Endothelial cell of umbilical vein (primary cell): ENCODE measurements at regions not wholly inside any gene's neighbourhood (a gene's known extent, or its start where the extent isn't known, plus 50 kb on each side); places are given as distances from the start of the nearest gene placed in this dataset.

Experiments
- BruUV-seq: library from RNA; stranded (reverse); fragments of 400-500 nt; replicated peaks from 2 replicates; lab custom pipeline; 2021; lab: Mats Ljungman, UMichigan
- CTCF ChIA-PET: fragments of 300-600, 350-600 bp; sonication (Branson Sonifier 250); formaldehyde crosslinking; loops from one replicate; lab custom pipeline; 2021; ENCODE audit warnings: antibody characterized with exemption, inconsistent platforms; lab: Charles Lee
- POLR2A ChIA-PET: fragments of 300-600, 350-600 bp; sonication (Branson Sonifier 250); formaldehyde crosslinking; loops from one replicate; lab custom pipeline; 2021; ENCODE audit warnings: antibody characterized with exemption, inconsistent platforms; lab: Charles Lee
- DNase-seq: peaks from one replicate; pipeline ENCODE4 v3.0.0-alpha.2; 2011; ENCODE audit warnings: low read depth, low spot score
- FAIRE-seq: peaks from 2 replicates; lab custom pipeline; 2011; peaks lifted over from hg19 to GRCh38; lab: Jason Lieb, UNC
- H2AFZ ChIP-seq: 2 replicates; pipeline ENCODE4 v1.6.0; 2012; ENCODE audit warnings: low read depth, low read length, control low read depth, inconsistent platforms
- H3K27ac ChIP-seq: 2 replicates; pipeline ENCODE4 v1.5.1; 2011; ENCODE audit warnings: low read depth, mild to moderate bottlenecking, control low read depth, low read length, moderate library complexity; ENCODE audit not compliant: insufficient read depth
- H3K27me3 ChIP-seq, 2 experiments: 2 replicates each; pipeline versions ENCODE4 v1.6.0 to v1.6.1; 2011; ENCODE audit warnings: low read length in 2 of 2, mixed read lengths in 1 of 2; ENCODE audit not compliant: control insufficient read depth in 2 of 2, insufficient read depth in 2 of 2
- H3K36me3 ChIP-seq, 2 experiments: 2 replicates in 1 of 2; 3 replicates in 1 of 2; pipeline ENCODE4 v1.5.1; 2011; ENCODE audit warnings: low read length in 2 of 2, mild to moderate bottlenecking in 1 of 2, moderate library complexity in 1 of 2; ENCODE audit not compliant: control insufficient read depth in 2 of 2, insufficient read depth in 2 of 2; ENCODE audit errors: extremely low read depth in 1 of 2
- H3K4me1 ChIP-seq: 3 replicates; pipeline ENCODE4 v1.5.1; 2011; ENCODE audit warnings: mild to moderate bottlenecking, low read length; ENCODE audit not compliant: control insufficient read depth, insufficient read depth; ENCODE audit errors: extremely low read depth
- H3K4me2 ChIP-seq: 2 replicates; pipeline ENCODE4 v1.6.1; 2011; ENCODE audit warnings: low read length, control low read depth, mixed read lengths; ENCODE audit not compliant: insufficient read depth
- H3K4me3 ChIP-seq, 3 experiments: fragments of 200-600 bp in 1 of 3; sonication (generic), shearing (Covaris generic) in 1 of 3; replicated peaks in 1 of 3; 2 replicates each; pipeline ENCODE4 v1.5.1; 2011 to 2016; ENCODE audit warnings: control low read depth in 3 of 3, low read length in 3 of 3, mild to moderate bottlenecking in 2 of 3, inconsistent platforms in 1 of 3, low read depth in 1 of 3, moderate library complexity in 1 of 3; ENCODE audit not compliant: insufficient read depth in 1 of 3
- H3K79me2 ChIP-seq: 2 replicates; pipeline ENCODE4 v1.6.0; 2012; ENCODE audit warnings: low read length, inconsistent platforms; ENCODE audit not compliant: control insufficient read depth, insufficient read depth
- H3K9ac ChIP-seq: replicated peaks from 2 replicates; pipeline ENCODE3; 2011; ENCODE audit warnings: low read length, control low read depth; ENCODE audit not compliant: insufficient read depth; ENCODE audit errors: extremely low read depth
- H3K9me1 ChIP-seq: replicated peaks from 3 replicates; pipeline ENCODE4 v1.6.0; 2011; ENCODE audit warnings: mild to moderate bottlenecking, low read length; ENCODE audit not compliant: control insufficient read depth, insufficient read depth; ENCODE audit errors: extremely low read depth
- H3K9me3 ChIP-seq: replicated peaks from 2 replicates; pipeline ENCODE4 v1.5.1; 2012; ENCODE audit warnings: low read length, inconsistent platforms; ENCODE audit not compliant: control insufficient read depth, insufficient read depth
- H4K20me1 ChIP-seq: replicated peaks from 2 replicates; pipeline ENCODE3; 2011; ENCODE audit warnings: mild to moderate bottlenecking, low read length; ENCODE audit not compliant: control insufficient read depth, insufficient read depth; ENCODE audit errors: extremely low read depth
- EZH2 ChIP-seq: IDR thresholded peaks from 2 replicates; pipeline ENCODE4 v1.6.1; 2012; ENCODE audit warnings: borderline replicate concordance, low read depth, mild to moderate bottlenecking, moderate library complexity, low read length, inconsistent platforms; ENCODE audit not compliant: severe bottlenecking
- FOS ChIP-seq: IDR thresholded peaks from 2 replicates; pipeline ENCODE4 v1.6.1; 2011; ENCODE audit warnings: mild to moderate bottlenecking, low read length, moderate library complexity, borderline replicate concordance; ENCODE audit not compliant: insufficient read depth
- GATA2 ChIP-seq: IDR thresholded peaks from 2 replicates; pipeline ENCODE4 v1.7.0; 2011; ENCODE audit warnings: low read depth, mild to moderate bottlenecking, moderate library complexity, mixed read lengths, low read length; ENCODE audit not compliant: insufficient read length, insufficient read depth
- JUN ChIP-seq: IDR thresholded peaks from 2 replicates; pipeline ENCODE4 v1.6.1; 2011; ENCODE audit warnings: borderline replicate concordance, low read depth; ENCODE audit not compliant: insufficient read length, insufficient read depth
- MYC ChIP-seq: IDR thresholded peaks from one replicate; pipeline ENCODE4 v1.6.1; 2011; ENCODE audit warnings: mild to moderate bottlenecking, low read depth, low read length
- POLR2A ChIP-seq: IDR thresholded peaks from 2 replicates; pipeline ENCODE4 v1.6.1; 2012; ENCODE audit warnings: low read depth, mild to moderate bottlenecking, control low read depth, low read length
- POLR2AphosphoS5 ChIP-seq: IDR thresholded peaks from 2 replicates; pipeline ENCODE4 v1.6.1; 2012; ENCODE audit warnings: low read depth, mild to moderate bottlenecking, control low read depth, low read length, moderate library complexity; ENCODE audit not compliant: insufficient read depth
- dilution Hi-C: fragments of 300-500 bp; cut with MboI; formaldehyde crosslinking; loops from one replicate; pipeline ENCODE4 v1.15.0; 2019; ENCODE audit warnings: low sequenced_read_pairs; ENCODE audit not compliant: extremely low pct_ligation_motif_present
- intact Hi-C: fragments of 100-400 bp; cut with micrococcal nuclease; formaldehyde crosslinking; loops from one replicate; pipeline ENCODE4 v1.10.0; 2022
- TF ChIP-seq, protein P1 (sequence below): IDR thresholded peaks from 2 replicates; pipeline ENCODE4 v1.6.1; 2011; ENCODE audit not compliant: insufficient read depth, insufficient read length
- TF ChIP-seq, protein P2 (sequence below), 2 donors: IDR thresholded peaks; 1 replicate in 1 of 2; 2 replicates in 1 of 2; pipeline ENCODE4 v1.5.1; 2011; ENCODE audit warnings: low read length in 2 of 2, mild to moderate bottlenecking in 2 of 2, moderate library complexity in 2 of 2, control low read depth in 1 of 2, inconsistent platforms in 1 of 2, low read depth in 1 of 2; ENCODE audit not compliant: insufficient read depth in 1 of 2; ENCODE audit errors: extremely low read depth in 1 of 2

DNA sequence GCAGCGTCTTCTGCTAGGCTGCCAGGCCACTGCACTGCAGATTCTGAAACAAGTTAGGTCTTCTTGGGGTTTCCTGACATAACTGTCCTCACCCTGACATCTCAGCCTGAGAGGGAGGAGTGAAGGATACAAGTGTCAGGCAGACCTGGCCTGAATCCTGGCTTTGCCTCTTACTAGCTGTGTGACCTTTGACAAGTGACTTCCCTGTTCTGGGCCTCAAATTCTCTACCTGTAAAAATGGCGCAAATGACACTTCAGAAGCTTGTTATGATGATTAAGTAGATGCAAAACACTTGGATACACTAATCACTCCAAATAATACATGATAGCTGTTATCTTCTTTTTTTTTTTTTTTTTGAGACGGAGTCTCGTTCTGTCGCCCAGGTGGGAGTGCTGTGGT is 119.2 kb upstream of the BOD1 start:
- H4K20me1 ChIP-seq: no peaks in the 10 kb centered on the region
- no peak for FAIRE-seq
- no peak overlapping the region for H3K4me3 ChIP-seq
- no peak overlapping the region for H3K27ac ChIP-seq
- no peaks in the 10 kb centered on the region for H3K4me1 ChIP-seq
- intact Hi-C loops (no loop called here), dilution Hi-C loops (no loop called here)
- DNase-seq: no peak
- no peak for TF ChIP-seq POLR2AphosphoS5
- no peak for TF ChIP-seq POLR2A
- no peak for TF ChIP-seq FOS
- TF ChIP-seq JUN: no peak
- TF ChIP-seq, protein P1, sequence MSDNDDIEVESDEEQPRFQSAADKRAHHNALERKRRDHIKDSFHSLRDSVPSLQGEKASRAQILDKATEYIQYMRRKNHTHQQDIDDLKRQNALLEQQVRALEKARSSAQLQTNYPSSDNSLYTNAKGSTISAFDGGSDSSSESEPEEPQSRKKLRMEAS: no peak
- TF ChIP-seq MYC: no peak
- TF ChIP-seq, protein P2, sequence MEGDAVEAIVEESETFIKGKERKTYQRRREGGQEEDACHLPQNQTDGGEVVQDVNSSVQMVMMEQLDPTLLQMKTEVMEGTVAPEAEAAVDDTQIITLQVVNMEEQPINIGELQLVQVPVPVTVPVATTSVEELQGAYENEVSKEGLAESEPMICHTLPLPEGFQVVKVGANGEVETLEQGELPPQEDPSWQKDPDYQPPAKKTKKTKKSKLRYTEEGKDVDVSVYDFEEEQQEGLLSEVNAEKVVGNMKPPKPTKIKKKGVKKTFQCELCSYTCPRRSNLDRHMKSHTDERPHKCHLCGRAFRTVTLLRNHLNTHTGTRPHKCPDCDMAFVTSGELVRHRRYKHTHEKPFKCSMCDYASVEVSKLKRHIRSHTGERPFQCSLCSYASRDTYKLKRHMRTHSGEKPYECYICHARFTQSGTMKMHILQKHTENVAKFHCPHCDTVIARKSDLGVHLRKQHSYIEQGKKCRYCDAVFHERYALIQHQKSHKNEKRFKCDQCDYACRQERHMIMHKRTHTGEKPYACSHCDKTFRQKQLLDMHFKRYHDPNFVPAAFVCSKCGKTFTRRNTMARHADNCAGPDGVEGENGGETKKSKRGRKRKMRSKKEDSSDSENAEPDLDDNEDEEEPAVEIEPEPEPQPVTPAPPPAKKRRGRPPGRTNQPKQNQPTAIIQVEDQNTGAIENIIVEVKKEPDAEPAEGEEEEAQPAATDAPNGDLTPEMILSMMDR (IDR thresholded peaks at IDR 0.05; ENCODE audit: extremely low read depth in 1 of 2, insufficient read depth in 1 of 2, low read depth in 1 of 2, low read length in 2 of 2): no peak
- no peak for TF ChIP-seq GATA2
- TF ChIP-seq EZH2: no peak
- H2AFZ ChIP-seq: no peak overlapping the region
- no peaks in the 10 kb centered on the region for H3K27me3 ChIP-seq
- no peaks in the 10 kb centered on the region for H3K9me1 ChIP-seq
- no TSS peak for BruUV-seq
- H3K79me2 ChIP-seq: no peaks in the 10 kb centered on the region
- H3K9ac ChIP-seq: no peak overlapping the region
- no peak overlapping the region for H3K4me2 ChIP-seq
- no peaks in the 10 kb centered on the region for H3K9me3 ChIP-seq
- POLR2A ChIA-PET: no interaction called here
- CTCF ChIA-PET: no interaction called here
- no peaks in the 10 kb centered on the region for H3K36me3 ChIP-seq
